B cell (primary cell): ENCODE measurements at regions not wholly inside any gene's neighbourhood (a gene's known extent, or its start where the extent isn't known, plus 50 kb on each side); places are given as distances from the start of the nearest gene placed in this dataset.

Source experiments
- ATAC-seq: fragments of 200-7000 bp; cut with Tn5 transposase; one replicate; pipeline ENCODE4 v1.10.0; 2021; ENCODE audit warnings: low read depth, mild to moderate bottlenecking, moderate number of reproducible peaks, moderate library complexity
- CTCF ChIA-PET: fragments of 350-600 bp; sonication (Branson Sonifier 250); formaldehyde crosslinking; loops from one replicate; lab custom pipeline; 2021; ENCODE audit warnings: antibody characterized with exemption, inconsistent platforms; lab: Charles Lee
- POLR2A ChIA-PET: fragments of 350-600 bp; sonication (Branson Sonifier 250); formaldehyde crosslinking; loops from one replicate; lab custom pipeline; 2021; ENCODE audit warnings: antibody characterized with exemption; lab: Charles Lee
- DNase-seq: peaks from one replicate; pipeline ENCODE4 v3.0.0; 2013
- H2AFZ ChIP-seq: 2 replicates; pipeline ENCODE4 v1.6.1; 2012; ENCODE audit warnings: mild to moderate bottlenecking, low read depth, low read length; ENCODE audit not compliant: insufficient read depth, poor library complexity, severe bottlenecking
- H3K27ac ChIP-seq, 2 donors: 1 replicate in 1 of 2; 2 replicates in 1 of 2; pipeline ENCODE4 v1.5.1; 2012 to 2013; ENCODE audit warnings: low read length in 2 of 2, mild to moderate bottlenecking in 2 of 2, moderate library complexity in 1 of 2
- H3K27me3 ChIP-seq, 4 experiments: fragments of 200-600 bp in 1 of 4; sonication (generic) in 1 of 4; replicated peaks in 1 of 4; 1 replicate in 2 of 4; 2 replicates in 2 of 4; pipeline versions ENCODE4 v1.6.1 to v1.7.0; 2013 to 2016; ENCODE audit warnings: low read length in 3 of 4, mild to moderate bottlenecking in 2 of 4, mixed read lengths in 1 of 4, moderate library complexity in 1 of 4; ENCODE audit not compliant: insufficient read depth in 4 of 4, control insufficient read depth in 3 of 4; ENCODE audit errors: control extremely low read depth in 1 of 4
- H3K36me3 ChIP-seq, 2 experiments: replicated peaks in 1 of 2; 1 replicate in 1 of 2; 2 replicates in 1 of 2; pipeline versions ENCODE4 v1.6.1 to v1.7.1; 2013; ENCODE audit warnings: low read length in 1 of 2; ENCODE audit not compliant: insufficient read depth in 2 of 2, control insufficient read depth in 1 of 2; ENCODE audit errors: control extremely low read depth in 1 of 2, extremely low read depth in 1 of 2
- H3K4me1 ChIP-seq, 2 donors: fragments of 200-600 bp in 1 of 2; sonication (generic) in 1 of 2; 1 replicate in 1 of 2; 2 replicates in 1 of 2; pipeline versions ENCODE4 v1.5.1 to v1.6.1; 2013 to 2017; ENCODE audit warnings: low read length in 2 of 2; ENCODE audit not compliant: control insufficient read depth in 2 of 2, insufficient read depth in 2 of 2
- H3K4me2 ChIP-seq: replicated peaks from 2 replicates; pipeline ENCODE3; 2012; ENCODE audit warnings: mild to moderate bottlenecking, low read depth, low read length; ENCODE audit not compliant: poor library complexity, severe bottlenecking
- H3K4me3 ChIP-seq, 5 experiments: fragments of 200-600 bp in 1 of 5; sonication (generic) in 1 of 5; 1 replicate in 3 of 5; 2 replicates in 2 of 5; pipeline versions ENCODE4 v1.5.1 to v1.7.0; 2011 to 2016; ENCODE audit warnings: low read length in 4 of 5, mild to moderate bottlenecking in 4 of 5, low read depth in 2 of 5, control low read depth in 1 of 5, moderate library complexity in 1 of 5; ENCODE audit not compliant: insufficient read depth in 1 of 5; ENCODE audit errors: control extremely low read depth in 1 of 5, extremely low read depth in 1 of 5
- H3K79me2 ChIP-seq: fragments of 200-600 bp; sonication (generic); one replicate; pipeline ENCODE4 v1.6.0; 2016; ENCODE audit warnings: low read length; ENCODE audit not compliant: control insufficient read depth, insufficient read depth
- H3K9ac ChIP-seq: fragments of 200-600 bp; sonication (generic); 2 replicates; pipeline ENCODE4 v1.6.1; 2017; ENCODE audit warnings: mild to moderate bottlenecking, low read length, moderate library complexity
- H3K9me3 ChIP-seq, 3 donors: one replicate each; pipeline versions ENCODE4 v1.6.1 to v1.7.1; 2013; ENCODE audit warnings: low read length in 2 of 3; ENCODE audit not compliant: control insufficient read depth in 2 of 3, insufficient read depth in 1 of 3; ENCODE audit errors: control extremely low read depth in 1 of 3
- H4K20me1 ChIP-seq: 2 replicates; pipeline ENCODE4 v1.6.0; 2012; ENCODE audit warnings: mild to moderate bottlenecking, low read length; ENCODE audit not compliant: insufficient read depth, control insufficient read depth, poor library complexity, severe bottlenecking
- H3K27ac Mint-ChIP-seq: one replicate; pipeline ENCODE4 v1.8.0; 2021; ENCODE audit warnings: mixed read lengths
- H3K27me3 Mint-ChIP-seq: one replicate; pipeline ENCODE4 v1.8.0; 2021; ENCODE audit warnings: mixed read lengths
- H3K4me1 Mint-ChIP-seq: one replicate; pipeline ENCODE4 v1.8.0; 2021; ENCODE audit warnings: mixed read lengths
- H3K4me3 Mint-ChIP-seq: one replicate; pipeline ENCODE4 v1.8.0; 2021; ENCODE audit warnings: mixed read lengths
- H3K9me3 Mint-ChIP-seq: one replicate; pipeline ENCODE4 v1.8.0; 2022; ENCODE audit warnings: mixed read lengths; ENCODE audit not compliant: insufficient read depth
- EZH2 ChIP-seq: IDR thresholded peaks from 2 replicates; pipeline ENCODE4 v1.6.1; 2012; ENCODE audit warnings: borderline replicate concordance, low read depth, mild to moderate bottlenecking, moderate library complexity, low read length; ENCODE audit not compliant: insufficient read depth, poor library complexity, severe bottlenecking
- WGBS: methylation state at CpG from one replicate; pipeline ENCODE4 v1.1.5; 2013; ENCODE audit warnings: missing lambda C conversion rate; ENCODE audit not compliant: insufficient coverage; 5-methylcytosine and 5-hydroxymethylcytosine counted together
- intact Hi-C: fragments of 100-400 bp; cut with micrococcal nuclease; formaldehyde crosslinking; loops from one replicate; pipeline ENCODE4 v1.10.0; 2022
- TF ChIP-seq, protein P1 (sequence below): fragments of 200-600 bp; IDR thresholded peaks from one replicate; pipeline ENCODE4 v1.8.0; 2022; ENCODE audit warnings: antibody characterized with exemption, mild to moderate bottlenecking

- TF ChIP-seq, protein P1, sequence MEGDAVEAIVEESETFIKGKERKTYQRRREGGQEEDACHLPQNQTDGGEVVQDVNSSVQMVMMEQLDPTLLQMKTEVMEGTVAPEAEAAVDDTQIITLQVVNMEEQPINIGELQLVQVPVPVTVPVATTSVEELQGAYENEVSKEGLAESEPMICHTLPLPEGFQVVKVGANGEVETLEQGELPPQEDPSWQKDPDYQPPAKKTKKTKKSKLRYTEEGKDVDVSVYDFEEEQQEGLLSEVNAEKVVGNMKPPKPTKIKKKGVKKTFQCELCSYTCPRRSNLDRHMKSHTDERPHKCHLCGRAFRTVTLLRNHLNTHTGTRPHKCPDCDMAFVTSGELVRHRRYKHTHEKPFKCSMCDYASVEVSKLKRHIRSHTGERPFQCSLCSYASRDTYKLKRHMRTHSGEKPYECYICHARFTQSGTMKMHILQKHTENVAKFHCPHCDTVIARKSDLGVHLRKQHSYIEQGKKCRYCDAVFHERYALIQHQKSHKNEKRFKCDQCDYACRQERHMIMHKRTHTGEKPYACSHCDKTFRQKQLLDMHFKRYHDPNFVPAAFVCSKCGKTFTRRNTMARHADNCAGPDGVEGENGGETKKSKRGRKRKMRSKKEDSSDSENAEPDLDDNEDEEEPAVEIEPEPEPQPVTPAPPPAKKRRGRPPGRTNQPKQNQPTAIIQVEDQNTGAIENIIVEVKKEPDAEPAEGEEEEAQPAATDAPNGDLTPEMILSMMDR = no peak
- TF ChIP-seq EZH2 = no peak
- H3K4me1 Mint-ChIP-seq = no peaks in the 10 kb centered on the region
- Histone ChIP-seq H3K4me2 (no peak overlapping the region), H3K9ac (no peak overlapping the region), H3K27me3 (peaks cover 0 to 13% (median 2%) of the 10 kb centered on the region in 4 experiments), H3K36me3 (no peaks in the 10 kb centered on the region), H3K9me3 (no peaks in the 10 kb centered on the region), H2AFZ (no peak overlapping the region), H3K79me2 (no peaks in the 10 kb centered on the region), H4K20me1 (no peaks in the 10 kb centered on the region), H3K4me1 (no peaks in the 10 kb centered on the region), H3K27ac (no peak overlapping the region), H3K4me3 (no peak overlapping the region)
- ChIA-PET POLR2A (no interaction called here), CTCF (no interaction called here)
- peaks cover 29% of the 10 kb centered on the region for H3K27me3 Mint-ChIP-seq
- DNase-seq (no peak), ATAC-seq (no peak)
- 100% methylated on average over 1 of the region's 2 CpGs for WGBS
- intact Hi-C loops = no loop called here
- H3K27ac Mint-ChIP-seq = no peak overlapping the region
- H3K4me3 Mint-ChIP-seq = no peak overlapping the region
- H3K9me3 Mint-ChIP-seq = no peaks in the 10 kb centered on the region
Observed at GRCh38 chr5:135211791-135212190, 177.8 kb upstream of the PITX1 start.

- Histone ChIP-seq H3K4me1 (no peaks in the 10 kb centered on the region), H4K20me1 (no peaks in the 10 kb centered on the region), H3K9me3 (no peaks in the 10 kb centered on the region), H3K27me3 (peaks cover 0 to 17% (median 2%) of the 10 kb centered on the region in 4 experiments), H3K4me2 (no peak overlapping the region), H2AFZ (no peak overlapping the region), H3K27ac (no peak overlapping the region), H3K36me3 (no peaks in the 10 kb centered on the region), H3K4me3 (no peak overlapping the region), H3K79me2 (no peaks in the 10 kb centered on the region), H3K9ac (no peak overlapping the region)
- Mint-ChIP-seq H3K4me1 (no peaks in the 10 kb centered on the region), H3K27ac (no peak overlapping the region), H3K9me3 (no peaks in the 10 kb centered on the region), H3K27me3 (peaks cover 35% of the 10 kb centered on the region), H3K4me3 (no peak overlapping the region)
- ATAC-seq = no peak
- intact Hi-C loops = no loop called here
- TF ChIP-seq, protein P1 = no peak
- TF ChIP-seq EZH2 = no peak
- DNase-seq = no peak
- ChIA-PET POLR2A (interaction anchor here (0.6 kb wide), 2 partner anchors 296 to 372 kb away, joined by 3 to 5 read pairs; no protein-coding TSS in a partner anchor), CTCF (no interaction called here)
- 90% methylated on average over 3 of the region's 9 CpGs for WGBS
Observed at GRCh38 chr5:135211083-135211790, 177.2 kb upstream of the PITX1 start.
